Nucleus accumbens (tissue), 56 donors: ENCODE measurements at regions not wholly inside any gene's neighbourhood (a gene's known extent, or its start where the extent isn't known, plus 50 kb on each side); places are given as distances from the start of the nearest gene placed in this dataset.

Source experiments
- DNase-seq, 56 donors: peaks; one replicate each; lab custom pipeline; 2025; lab: John Stamatoyannopoulos, UW

GRCh38 chr14:38851111-38851510 is 251.9 kb downstream of the SEC23A start:
- DNase-seq, result no peak

DNA sequence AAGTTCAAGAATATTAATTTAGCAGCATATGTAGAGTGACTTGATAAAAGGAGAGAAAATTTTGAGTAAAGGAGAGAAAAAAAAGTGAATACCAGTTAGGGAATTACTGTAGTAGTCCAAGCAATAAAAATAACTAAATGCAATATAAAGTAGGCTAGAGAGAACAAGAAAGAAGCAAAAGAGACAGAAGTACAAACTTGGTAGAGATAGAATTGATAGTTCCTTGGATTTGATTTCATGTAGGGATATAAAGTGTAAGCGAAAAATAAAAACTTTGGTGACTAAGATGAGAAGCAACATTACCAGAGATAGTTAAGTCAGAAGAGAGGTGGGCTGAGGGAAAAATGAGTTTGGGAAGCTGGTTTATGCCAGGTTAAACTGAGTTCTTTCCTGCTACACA is 252.4 kb downstream of the SEC23A start:
- no peak for DNase-seq

DNA sequence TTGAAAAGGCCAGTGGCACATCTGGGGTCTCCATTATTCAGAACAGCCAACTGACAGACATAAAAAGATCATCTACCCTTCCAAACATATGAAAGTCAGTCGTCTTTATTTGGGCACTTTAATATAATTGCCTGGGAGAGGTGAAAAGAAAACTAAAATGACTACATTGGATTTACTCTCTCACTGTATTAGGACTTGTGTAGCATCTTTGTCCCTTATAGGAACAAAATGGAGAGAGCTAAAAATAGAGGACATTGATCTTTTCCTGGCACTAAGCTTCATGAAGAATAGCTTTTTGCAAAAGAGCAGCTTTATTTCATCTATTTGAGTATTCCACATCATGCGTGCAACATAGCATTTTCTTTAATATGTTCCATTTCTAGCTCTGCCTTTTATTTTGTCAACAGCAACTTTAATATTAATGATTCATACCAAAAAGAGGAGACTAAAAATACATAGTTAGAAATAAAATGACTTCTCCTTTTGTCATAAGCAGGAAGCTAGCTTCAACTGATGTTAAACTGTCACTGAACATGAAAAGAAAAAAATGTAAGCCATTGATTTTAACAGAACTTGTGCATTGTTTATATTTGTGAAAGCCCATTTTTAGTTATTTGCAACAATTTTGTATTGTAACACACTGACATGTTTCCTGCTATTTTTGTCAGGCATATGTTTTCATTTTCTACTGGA is 254.6 kb downstream of the SEC23A start:
- no peak for DNase-seq

- DNase-seq, result no peak
Observed at GRCh38 chr14:38847161-38847560, 255.9 kb downstream of the SEC23A start.

GRCh38 chr14:38839694-38840365 is 263.2 kb downstream of the SEC23A start:
- no peak for DNase-seq

- DNase-seq, result no peak
Observed at GRCh38 chr14:38838979-38839323, 264.1 kb downstream of the SEC23A start.

DNA sequence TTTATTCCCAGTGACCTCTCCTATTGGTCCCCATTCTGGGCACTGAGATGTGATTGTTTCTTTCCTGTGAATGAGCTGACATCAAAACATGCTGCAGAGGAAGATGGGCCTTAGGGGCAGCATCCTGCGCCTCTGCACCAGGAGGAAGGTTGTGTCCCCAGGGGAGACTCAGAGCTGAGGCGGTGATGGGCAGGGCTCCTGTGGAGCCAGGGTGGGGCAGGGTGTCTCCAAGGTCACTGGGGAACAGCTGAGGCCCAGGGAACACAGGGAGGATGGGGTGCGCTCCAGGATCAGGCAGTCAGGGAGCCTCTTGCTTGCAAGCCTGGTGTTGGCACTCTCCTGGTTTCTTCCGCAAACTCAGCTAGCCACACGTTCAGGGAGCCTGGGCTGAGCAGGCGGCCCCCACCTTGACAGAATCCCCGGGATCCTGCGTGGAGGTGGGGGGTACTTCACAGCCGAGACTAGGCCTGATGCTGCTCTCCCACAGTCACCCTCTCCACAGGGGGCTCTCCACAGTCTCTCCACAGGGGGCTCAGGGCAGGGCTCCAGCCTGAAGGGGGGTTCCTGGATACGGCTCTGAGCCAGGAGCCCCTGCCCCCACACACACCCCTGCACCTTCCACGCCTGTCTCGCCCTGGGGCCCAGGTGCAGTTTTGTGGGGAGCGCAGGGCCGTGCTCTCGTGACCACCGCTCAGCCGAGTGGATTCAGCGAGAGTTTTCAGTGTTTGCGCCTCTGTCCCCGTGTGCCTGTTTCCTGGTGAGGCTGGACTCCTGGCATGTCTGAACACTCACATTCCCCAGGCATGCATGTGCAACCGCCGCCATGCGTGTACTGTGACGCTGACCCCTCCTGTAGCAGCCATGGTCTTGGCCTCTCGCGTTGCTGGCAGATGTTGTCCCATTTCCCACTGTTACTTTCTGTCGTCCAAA is 264.7 kb downstream of the SEC23A start:
- DNase-seq, result no peak

DNA sequence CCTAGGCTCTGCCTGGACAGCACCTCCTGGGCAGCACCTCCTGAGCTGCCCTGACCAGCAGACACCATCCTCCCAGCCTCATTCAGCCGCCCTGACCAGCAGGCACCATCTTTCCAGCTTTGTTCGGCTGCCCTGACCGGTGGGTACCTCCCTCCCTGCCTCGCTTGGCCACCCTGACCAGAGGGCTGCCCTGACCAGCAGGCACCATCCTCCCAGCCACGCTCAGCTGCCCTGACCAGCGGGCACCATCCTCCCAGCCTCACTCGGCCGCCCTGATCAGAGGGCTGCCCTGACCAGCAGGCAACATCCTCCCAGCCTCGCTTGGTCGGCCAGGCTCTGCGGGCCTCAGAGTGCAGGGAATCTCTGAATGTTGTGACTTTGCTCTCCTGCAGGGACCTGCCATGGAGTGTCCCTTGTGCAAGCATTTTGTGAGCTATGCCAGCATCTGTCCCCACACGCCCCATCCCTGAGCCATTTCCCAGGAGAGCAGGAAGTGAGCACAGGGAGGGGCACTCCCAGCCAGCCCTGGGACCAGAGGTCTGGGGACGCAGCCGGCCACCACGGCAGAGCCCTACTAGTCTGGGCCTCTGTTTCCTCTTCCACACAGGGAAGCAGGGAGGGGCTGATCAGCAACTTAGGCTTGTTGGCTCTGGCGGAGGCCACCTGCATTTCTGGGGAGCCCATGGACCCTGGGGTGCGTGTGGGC is 265.5 kb downstream of the SEC23A start:
- DNase-seq, result no peak

DNA sequence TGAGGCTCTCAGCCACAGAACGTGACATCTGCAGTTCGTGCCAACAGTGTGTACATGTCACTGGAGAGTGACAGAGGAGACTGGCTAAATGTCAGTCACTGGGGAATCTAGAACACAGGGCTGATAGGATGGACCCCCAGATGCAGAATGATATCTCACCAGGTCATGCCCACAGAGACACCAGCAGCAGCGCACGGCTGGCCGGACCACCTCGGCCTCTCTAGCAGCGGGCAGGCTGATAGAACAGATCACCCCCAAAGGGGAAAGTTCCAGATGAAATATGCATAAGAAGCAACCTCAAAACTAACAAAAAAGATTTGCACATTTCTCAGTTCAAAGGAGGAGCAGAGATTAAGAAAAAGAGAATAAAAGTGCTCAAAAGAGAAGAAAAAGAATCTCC is 266.5 kb downstream of the SEC23A start:
- DNase-seq, result no peak

DNA sequence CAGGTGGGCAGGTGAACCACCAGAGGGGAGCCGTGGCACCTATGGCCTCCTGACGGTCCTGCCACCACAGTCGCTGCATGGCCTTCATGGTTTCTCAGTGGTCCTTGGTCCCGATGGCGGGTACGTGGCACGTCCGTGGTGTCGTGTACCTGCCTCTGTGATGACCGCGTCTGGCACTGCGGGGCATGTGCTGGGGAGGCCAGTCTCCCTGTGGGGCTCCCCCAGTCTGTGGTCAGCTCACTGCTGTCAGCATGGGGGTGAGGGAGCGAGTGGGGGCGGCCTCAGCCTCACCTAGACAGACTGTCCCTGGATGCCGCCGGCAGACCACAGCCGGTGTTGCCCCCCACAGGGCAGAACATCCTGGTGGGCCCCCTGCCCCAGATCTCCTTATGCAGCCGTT is 267.2 kb downstream of the SEC23A start:
- DNase-seq, result no peak

DNA sequence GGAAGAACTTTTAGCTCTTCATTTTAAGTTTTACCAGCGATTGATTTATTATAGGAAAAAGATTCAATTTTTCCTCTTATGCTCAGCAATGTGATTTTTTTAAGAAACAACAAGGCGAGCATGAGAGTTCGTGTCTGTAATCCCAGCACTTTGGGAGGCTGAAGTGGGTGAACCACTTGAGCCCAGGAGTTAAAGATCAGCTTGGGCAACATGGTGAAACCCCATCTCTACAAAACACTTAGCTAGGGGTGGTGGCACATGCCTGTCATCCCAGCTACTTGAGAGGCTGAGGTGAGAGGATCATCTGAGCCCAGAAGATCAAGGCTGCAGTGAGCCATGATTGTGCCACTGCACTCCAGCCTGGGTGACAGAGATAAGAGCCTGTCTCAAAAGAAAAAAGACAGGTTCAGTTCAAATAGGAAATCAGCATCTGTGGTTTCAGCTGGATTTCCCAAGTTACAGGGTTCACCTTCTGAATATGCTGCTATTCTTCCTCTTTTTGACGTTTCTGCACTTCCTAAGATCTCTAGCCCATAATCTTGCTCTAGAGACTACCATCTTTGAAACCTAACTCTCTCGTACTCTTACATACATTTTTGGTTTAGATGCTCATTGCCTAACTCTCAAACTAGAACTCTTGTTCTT is 274.7 kb downstream of the SEC23A start:
- DNase-seq, result no peak

DNA sequence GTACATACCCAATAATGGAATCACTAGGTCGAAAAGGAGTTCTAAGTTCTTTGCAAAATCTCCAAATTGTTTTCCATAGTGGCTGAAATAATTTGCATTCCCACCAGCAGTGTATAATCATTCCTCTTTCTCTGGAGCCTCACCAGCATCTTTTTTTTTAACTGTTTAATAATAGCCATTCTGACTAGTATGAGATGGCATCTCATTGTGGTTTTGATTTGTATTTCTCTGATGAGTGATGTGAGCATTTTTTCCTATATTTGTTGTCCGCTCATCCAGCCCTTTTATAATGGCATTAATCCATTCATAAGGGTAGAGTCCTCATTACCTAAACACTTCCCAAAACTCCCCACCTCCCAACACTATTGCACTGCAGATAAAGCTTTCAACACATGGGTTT is 278.3 kb downstream of the SEC23A start:
- no peak for DNase-seq

GRCh38 chr14:38818555-38818954 is 284.5 kb downstream of the SEC23A start:
- no peak for DNase-seq

DNA sequence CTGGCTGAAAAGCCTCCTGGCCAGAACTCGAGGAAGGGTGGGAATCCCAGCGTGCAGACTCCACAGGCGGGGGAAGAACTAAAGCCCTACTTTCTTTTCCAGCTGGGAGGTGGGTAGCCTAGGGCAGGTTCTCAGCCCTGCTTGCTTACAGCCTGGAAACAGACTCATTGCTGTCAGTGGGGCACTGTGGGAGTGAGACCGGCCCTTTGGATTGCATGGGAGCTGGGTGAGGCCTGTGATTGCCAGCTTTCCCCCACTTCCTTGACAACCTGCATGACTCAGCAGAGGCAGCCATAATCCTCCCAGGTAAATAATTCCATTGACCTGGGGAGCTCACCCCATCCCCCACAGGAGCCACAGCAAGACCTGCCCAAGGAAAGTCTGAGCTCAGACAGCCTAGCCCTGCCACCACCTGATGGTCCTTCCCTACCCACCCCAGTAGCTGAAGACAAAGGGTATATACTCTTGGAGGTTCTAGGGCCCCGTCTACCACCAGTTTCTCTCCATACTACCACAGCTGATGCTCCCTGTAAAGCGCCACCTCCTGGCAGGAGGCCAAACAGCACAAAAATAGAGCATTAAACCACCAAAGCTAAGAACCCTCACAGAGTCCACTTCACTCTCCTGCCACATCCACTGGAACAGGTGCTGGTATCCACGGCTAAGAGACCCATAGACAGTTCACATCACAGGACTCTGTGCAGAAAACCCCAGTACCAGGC is 294.1 kb downstream of the SEC23A start:
- no peak for DNase-seq

GRCh38 chr14:38799671-38800070 is 303.4 kb downstream of the SEC23A start:
- DNase-seq, result no peak

DNA sequence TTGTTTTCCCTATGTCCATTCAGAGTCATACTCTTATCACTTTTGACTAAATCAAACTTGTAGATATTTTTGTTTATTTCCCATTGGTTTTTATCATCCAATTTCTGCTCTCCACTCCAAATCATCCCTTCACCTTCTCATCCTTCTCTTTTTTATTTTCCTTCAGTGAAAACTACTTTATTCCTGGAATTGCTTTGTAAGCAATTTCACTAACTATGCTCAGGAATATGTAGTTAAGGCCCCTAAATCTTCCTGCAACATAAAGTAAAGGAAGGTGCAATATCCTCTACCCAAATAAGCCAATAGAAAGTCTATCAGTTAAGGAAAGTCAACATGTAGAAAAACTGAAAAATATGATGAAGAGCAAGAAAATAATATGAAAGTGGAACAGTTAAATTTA is 308.4 kb downstream of the SEC23A start:
- DNase-seq, result no peak

DNA sequence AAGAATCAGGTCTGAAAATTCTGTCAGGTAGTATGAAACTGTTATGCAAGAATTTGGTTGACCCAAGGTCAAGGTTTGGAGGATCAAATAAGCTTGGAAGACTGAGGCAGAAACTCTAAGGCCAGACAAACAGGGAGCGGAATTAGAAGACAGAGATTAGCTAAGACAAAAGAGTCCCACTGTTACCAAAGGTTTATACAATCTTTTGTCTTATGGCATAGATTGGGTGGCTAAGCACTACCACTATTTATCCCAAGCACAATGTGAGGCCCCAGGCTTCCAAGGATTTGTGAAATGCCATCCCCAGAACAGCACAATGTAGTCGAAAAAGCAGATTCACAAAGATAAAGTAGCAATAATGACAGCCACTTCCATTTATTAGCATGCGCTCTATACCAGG is 311.2 kb downstream of the SEC23A start:
- DNase-seq, result no peak

DNA sequence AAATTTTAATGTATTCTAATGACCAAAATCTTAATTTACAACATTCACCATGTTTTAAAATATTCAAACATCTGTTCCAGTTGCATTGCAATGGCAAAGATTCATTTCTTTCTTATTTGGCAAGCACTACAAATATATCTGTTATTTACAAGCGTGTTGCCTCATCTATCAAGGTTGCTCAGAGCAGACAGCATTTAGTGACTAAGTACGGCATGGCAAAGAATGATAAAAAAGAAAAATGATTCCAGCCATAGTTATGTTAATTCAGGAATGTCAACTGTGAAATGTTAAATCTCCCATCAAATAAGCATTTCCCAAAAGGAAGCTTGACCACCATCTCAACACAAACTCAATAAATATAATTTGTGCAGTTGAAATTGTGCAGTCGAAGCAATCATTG is 312.1 kb downstream of the SEC23A start:
- DNase-seq, result no peak

DNA sequence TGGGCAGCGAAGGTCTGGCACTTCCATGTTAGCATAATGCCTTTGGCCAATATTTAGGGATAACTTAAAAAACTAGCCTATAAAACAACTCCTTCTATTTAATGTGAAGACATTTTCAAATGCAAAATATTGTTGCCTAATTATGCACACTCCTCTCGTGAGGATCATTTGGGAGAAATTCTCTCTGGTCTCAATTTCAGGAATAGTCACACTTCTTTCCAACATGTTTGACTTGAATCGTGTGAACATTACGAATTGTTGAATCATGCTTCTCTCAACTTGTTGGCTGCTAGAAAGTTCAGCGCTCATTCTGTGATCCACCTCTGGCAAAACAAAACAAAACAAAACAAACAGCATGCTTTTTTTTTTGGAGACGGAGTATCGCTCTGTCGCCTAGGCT is 313.2 kb downstream of the SEC23A start:
- no peak for DNase-seq

DNA sequence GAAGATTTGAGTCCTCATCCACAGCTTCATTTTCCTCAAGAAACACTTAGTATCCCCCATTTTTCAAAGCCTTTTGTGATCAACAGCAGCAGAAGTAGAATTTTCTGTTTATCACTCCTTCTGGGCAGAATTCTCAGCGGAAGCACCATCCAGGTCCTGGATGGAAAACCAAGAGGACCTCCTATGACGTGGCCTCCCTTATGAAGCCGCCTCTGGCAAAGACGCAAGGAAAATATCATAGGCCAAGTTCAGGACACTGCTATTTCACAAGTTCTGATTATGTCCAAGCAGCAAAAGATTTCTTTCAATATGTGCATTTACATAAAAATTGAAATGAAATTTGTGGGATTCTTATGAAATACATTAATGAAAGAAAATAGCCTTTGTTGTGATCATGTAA is 315.0 kb downstream of the SEC23A start:
- DNase-seq, result no peak
